ENCODE measurements at regions not wholly inside any gene's neighbourhood (a gene's known extent, or its start where the extent isn't known, plus 50 kb on each side); places are given as distances from the start of the nearest gene placed in this dataset.

DNA sequence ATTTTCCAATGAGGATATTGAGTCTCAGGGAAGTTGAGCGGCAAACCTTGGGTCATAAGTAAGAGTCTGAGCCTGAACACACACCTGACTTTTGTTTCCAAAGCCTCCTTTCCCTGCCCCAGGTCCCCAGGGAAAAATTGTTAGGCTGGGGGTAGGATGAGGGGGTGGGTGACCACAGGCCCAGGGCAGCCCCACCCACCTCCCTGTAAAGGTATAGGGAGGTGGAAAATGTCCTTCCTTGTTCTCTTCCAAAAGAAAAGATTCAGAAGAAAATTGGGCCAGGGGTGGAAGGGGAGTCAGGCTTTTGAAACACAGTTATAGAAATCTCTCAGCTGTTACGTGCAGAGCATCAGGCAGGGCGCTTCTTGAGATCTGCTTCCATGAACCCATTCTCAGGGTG lies 129.7 kb upstream of the NGF start:
- peaks cover 5 to 9% (median 7%) of the 10 kb centered on the region in 6 donors for H3K4me1 ChIP-seq
- H3K27ac ChIP-seq, result no peak overlapping the region
- H3K36me3 ChIP-seq, result no peaks in the 10 kb centered on the region
- no peaks in the 10 kb centered on the region for H3K27me3 ChIP-seq (replicated peaks in 1 of 7)
- no peaks in the 10 kb centered on the region for H3K9me3 ChIP-seq
- H3K4me3 ChIP-seq, result no peak overlapping the region
- intact Hi-C loops (cut with DNase I; ENCODE audit: low total_unique reads), result loop anchor here (5.0 kb wide), 1 partner anchor 325 kb away; no protein-coding TSS in a partner anchor
- TF ChIP-seq POLR2A (IDR thresholded peaks at IDR 0.05) (no peak), POLR2AphosphoS5 (IDR thresholded peaks at IDR 0.05) (no peak)
- TF ChIP-seq, protein P1, sequence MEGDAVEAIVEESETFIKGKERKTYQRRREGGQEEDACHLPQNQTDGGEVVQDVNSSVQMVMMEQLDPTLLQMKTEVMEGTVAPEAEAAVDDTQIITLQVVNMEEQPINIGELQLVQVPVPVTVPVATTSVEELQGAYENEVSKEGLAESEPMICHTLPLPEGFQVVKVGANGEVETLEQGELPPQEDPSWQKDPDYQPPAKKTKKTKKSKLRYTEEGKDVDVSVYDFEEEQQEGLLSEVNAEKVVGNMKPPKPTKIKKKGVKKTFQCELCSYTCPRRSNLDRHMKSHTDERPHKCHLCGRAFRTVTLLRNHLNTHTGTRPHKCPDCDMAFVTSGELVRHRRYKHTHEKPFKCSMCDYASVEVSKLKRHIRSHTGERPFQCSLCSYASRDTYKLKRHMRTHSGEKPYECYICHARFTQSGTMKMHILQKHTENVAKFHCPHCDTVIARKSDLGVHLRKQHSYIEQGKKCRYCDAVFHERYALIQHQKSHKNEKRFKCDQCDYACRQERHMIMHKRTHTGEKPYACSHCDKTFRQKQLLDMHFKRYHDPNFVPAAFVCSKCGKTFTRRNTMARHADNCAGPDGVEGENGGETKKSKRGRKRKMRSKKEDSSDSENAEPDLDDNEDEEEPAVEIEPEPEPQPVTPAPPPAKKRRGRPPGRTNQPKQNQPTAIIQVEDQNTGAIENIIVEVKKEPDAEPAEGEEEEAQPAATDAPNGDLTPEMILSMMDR (IDR thresholded peaks at IDR 0.05 in 8 of 11, conservative IDR thresholded peaks at IDR 0.05 in 3 of 11), result no peak
- WGBS, 5 donors, result 87 to 96% (median 94%) methylated on average over 3 of the region's 3 CpGs
- DNase-seq, result no peak

DNA sequence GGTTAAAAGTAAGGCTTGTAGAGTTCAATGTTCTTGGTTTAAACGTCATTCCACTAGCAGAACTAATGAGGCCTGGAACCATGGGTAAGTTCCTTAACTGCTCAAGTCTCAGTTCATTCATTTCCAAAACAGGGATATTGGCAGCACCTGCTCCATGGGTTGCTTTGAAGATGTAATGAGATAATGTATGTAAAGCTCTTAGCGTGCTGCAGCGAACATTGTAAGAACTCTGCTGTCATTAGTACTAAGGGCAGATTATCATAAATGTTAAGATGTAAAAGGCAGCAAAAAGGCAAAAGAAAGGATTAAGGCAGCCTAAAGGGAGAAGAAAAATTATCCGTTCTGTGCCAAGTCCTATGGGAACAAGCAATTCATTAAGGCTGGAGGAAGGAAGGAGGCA lies 129.1 kb upstream of the NGF start:
- TF ChIP-seq POLR2A (IDR thresholded peaks at IDR 0.05) (no peak), POLR2AphosphoS5 (IDR thresholded peaks at IDR 0.05) (no peak)
- TF ChIP-seq, protein P1 (IDR thresholded peaks at IDR 0.05 in 8 of 11, conservative IDR thresholded peaks at IDR 0.05 in 3 of 11), result no peak
- intact Hi-C loops (cut with DNase I; ENCODE audit: low total_unique reads), result loop anchor here (5.0 kb wide), 1 partner anchor 325 kb away; no protein-coding TSS in a partner anchor
- WGBS, 5 donors, result 85 to 94% (median 92%) methylated on average over 4 of the region's 4 CpGs
- no peaks in the 10 kb centered on the region for H3K27me3 ChIP-seq (replicated peaks in 1 of 7)
- no peak overlapping the region for H3K27ac ChIP-seq
- no peak overlapping the region for H3K4me3 ChIP-seq
- peaks cover 5 to 9% (median 7%) of the 10 kb centered on the region in 6 donors for H3K4me1 ChIP-seq
- H3K36me3 ChIP-seq, result no peaks in the 10 kb centered on the region
- no peaks in the 10 kb centered on the region for H3K9me3 ChIP-seq
- DNase-seq, result no peak

DNA sequence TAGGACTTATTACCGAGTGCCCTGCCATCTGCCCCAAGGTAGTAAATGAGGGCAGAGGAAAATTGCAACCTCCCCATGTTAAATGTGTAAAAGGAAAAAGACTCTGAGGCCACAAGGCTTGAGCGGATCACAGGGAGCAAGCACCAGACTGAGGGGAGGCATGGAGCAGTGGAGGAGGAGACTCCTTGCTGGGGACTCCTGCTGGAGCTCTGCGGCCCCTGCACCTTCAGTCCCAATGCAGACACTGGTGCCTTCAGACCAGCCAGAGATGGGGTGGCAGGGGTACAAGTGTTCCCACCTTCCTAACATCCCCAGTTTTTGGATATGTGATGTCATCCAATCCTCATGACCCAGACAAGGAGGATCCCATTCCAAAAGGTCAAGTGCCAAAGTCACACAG lies 128.4 kb upstream of the NGF start:
- intact Hi-C loops (cut with DNase I; ENCODE audit: low total_unique reads), result loop anchor here (5.0 kb wide), 1 partner anchor 324 kb away; no protein-coding TSS in a partner anchor
- H3K4me3 ChIP-seq, result no peak overlapping the region
- TF ChIP-seq, protein P1 (IDR thresholded peaks at IDR 0.05 in 8 of 11, conservative IDR thresholded peaks at IDR 0.05 in 3 of 11), result no peak
- TF ChIP-seq POLR2A (IDR thresholded peaks at IDR 0.05) (no peak), POLR2AphosphoS5 (IDR thresholded peaks at IDR 0.05) (no peak)
- H3K27me3 ChIP-seq (replicated peaks in 1 of 7), result no peaks in the 10 kb centered on the region
- no peaks in the 10 kb centered on the region for H3K9me3 ChIP-seq
- H3K27ac ChIP-seq, result no peak overlapping the region
- peaks cover 5 to 9% (median 7%) of the 10 kb centered on the region in 6 donors for H3K4me1 ChIP-seq
- DNase-seq, result no peak
- WGBS, 5 donors, result 89 to 96% (median 92%) methylated on average over 3 of the region's 3 CpGs
- no peaks in the 10 kb centered on the region for H3K36me3 ChIP-seq

DNA sequence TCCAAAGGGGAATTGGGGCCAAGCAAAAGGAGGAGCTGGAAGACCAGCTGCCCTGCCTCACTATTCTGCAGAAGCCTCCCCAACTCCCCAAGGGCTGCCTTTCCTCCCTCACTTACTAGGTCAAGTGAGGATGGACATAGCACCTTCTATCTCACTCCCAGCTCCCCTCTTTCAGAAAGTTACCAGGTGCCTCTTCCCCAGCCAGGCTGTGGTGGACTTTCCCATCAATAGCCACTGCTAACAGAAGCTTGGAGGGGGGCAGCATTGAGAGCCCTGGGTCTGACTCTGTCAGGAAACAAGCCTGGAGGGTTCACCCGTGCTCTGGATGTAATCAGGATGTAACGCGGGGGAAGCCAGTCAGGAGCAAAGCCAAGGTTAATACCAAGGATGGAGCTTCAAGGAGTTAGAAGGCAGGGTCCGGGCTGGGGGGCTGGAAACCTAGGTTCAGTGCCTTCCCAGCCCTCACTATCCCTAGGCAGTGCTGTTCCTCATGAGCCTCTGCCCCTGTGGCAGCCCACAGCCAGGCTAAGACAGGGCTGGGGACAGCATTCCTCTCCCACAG lies 127.8 kb upstream of the NGF start:
- WGBS, 5 donors, result 65 to 86% (median 74%) methylated on average over 4 of the region's 4 CpGs
- Histone ChIP-seq H3K27me3 (replicated peaks in 1 of 7) (no peaks in the 10 kb centered on the region), H3K36me3 (no peaks in the 10 kb centered on the region), H3K9me3 (no peaks in the 10 kb centered on the region), H3K4me3 (no peak overlapping the region), H3K4me1 (peaks cover 5 to 9% (median 7%) of the 10 kb centered on the region in 6 donors), H3K27ac (no peak overlapping the region)
- TF ChIP-seq POLR2A (IDR thresholded peaks at IDR 0.05) (no peak), POLR2AphosphoS5 (IDR thresholded peaks at IDR 0.05) (no peak)
- TF ChIP-seq, protein P1 (IDR thresholded peaks at IDR 0.05 in 8 of 11, conservative IDR thresholded peaks at IDR 0.05 in 3 of 11), result no peak
- no peak for DNase-seq
- intact Hi-C loops (cut with DNase I; ENCODE audit: low total_unique reads), result loop anchor here (5.0 kb wide), 1 partner anchor 324 kb away; no protein-coding TSS in a partner anchor
